B cell (primary cell): ENCODE measurements at regions not wholly inside any gene's neighbourhood (a gene's known extent, or its start where the extent isn't known, plus 50 kb on each side); places are given as distances from the start of the nearest gene placed in this dataset.

Source experiments
- CTCF ChIP-seq: fragments of 200-600 bp; IDR thresholded peaks from one replicate; pipeline ENCODE4 v1.8.0; 2022; ENCODE audit warnings: antibody characterized with exemption, mild to moderate bottlenecking
- EZH2 ChIP-seq: IDR thresholded peaks from 2 replicates; pipeline ENCODE4 v1.6.1; 2012; ENCODE audit warnings: borderline replicate concordance, low read depth, mild to moderate bottlenecking, moderate library complexity, low read length; ENCODE audit not compliant: insufficient read depth, poor library complexity, severe bottlenecking

- TF ChIP-seq CTCF: no peak
- TF ChIP-seq EZH2: no peak
These were observed 372.8 kb downstream of the MTX2 start for GRCh38 chr2:176642074-176642473.
